Panc1 (cell line): ENCODE measurements at regions not wholly inside any gene's neighbourhood (a gene's known extent, or its start where the extent isn't known, plus 50 kb on each side); places are given as distances from the start of the nearest gene placed in this dataset.

Source experiments
- ATAC-seq: fragments of 200-7000 bp; cut with Tn5 transposase; 2 replicates; pipeline ENCODE4 v1.9.1; 2020; ENCODE audit warnings: mild to moderate bottlenecking, moderate library complexity
- BruUV-seq: library from RNA; stranded (reverse); fragments of 400-500 nt; replicated peaks from 2 replicates; lab custom pipeline; 2021; lab: Mats Ljungman, UMichigan
- CTCF ChIA-PET: fragments of 300-600 bp; sonication (Branson Sonifier 250); formaldehyde crosslinking; loops from one replicate; lab custom pipeline; 2022; ENCODE audit warnings: antibody characterized with exemption; lab: Charles Lee
- POLR2A ChIA-PET: fragments of 300-600 bp; sonication (Branson Sonifier 250); formaldehyde crosslinking; loops from one replicate; lab custom pipeline; 2022; ENCODE audit warnings: antibody characterized with exemption; lab: Charles Lee
- DNase-seq: peaks from one replicate; pipeline ENCODE4 v3.0.0-alpha.2; 2010; ENCODE audit warnings: low read depth, low spot score
- H3K27ac ChIP-seq: 2 replicates; pipeline ENCODE4 v1.5.1; 2011; ENCODE audit warnings: mild to moderate bottlenecking, low read length, inconsistent platforms
- H3K27me3 ChIP-seq: fragments of 200-500 bp; sonication (Bioruptor generic); 2 replicates; pipeline ENCODE4 v1.6.0; 2014; ENCODE audit warnings: low read length, inconsistent platforms; ENCODE audit not compliant: control insufficient read depth, insufficient read depth
- H3K36me3 ChIP-seq: fragments of 200-500 bp; sonication (Bioruptor generic); 2 replicates; pipeline ENCODE4 v1.5.1; 2014; ENCODE audit warnings: inconsistent platforms, mild to moderate bottlenecking, low read length, moderate library complexity; ENCODE audit not compliant: control insufficient read depth, insufficient read depth
- H3K4me1 ChIP-seq: 2 replicates; pipeline ENCODE4 v1.5.1; 2011; ENCODE audit warnings: inconsistent platforms, mild to moderate bottlenecking, low read length, moderate library complexity; ENCODE audit not compliant: control insufficient read depth, insufficient read depth
- H3K4me3 ChIP-seq, 2 experiments: 2 replicates each; pipeline ENCODE4 v1.5.1; 2011 to 2012; ENCODE audit warnings: low read depth in 2 of 2, low read length in 2 of 2, mild to moderate bottlenecking in 2 of 2, inconsistent platforms in 1 of 2, moderate library complexity in 1 of 2
- H3K9me3 ChIP-seq: fragments of 200-500 bp; sonication (Bioruptor generic); 2 replicates; pipeline ENCODE4 v1.5.1; 2014; ENCODE audit warnings: low read depth, mild to moderate bottlenecking, inconsistent platforms, low read length, moderate library complexity; ENCODE audit not compliant: control insufficient read depth, insufficient read depth
- CTCF ChIP-seq: fragments of 450-650 bp; IDR thresholded peaks from 2 replicates; pipeline ENCODE4 v1.5.1; 2017; ENCODE audit warnings: mild to moderate bottlenecking
- POLR2AphosphoS5 ChIP-seq: IDR thresholded peaks from 2 replicates; pipeline ENCODE4 v1.6.1; 2012; ENCODE audit warnings: mild to moderate bottlenecking, low read depth, low read length, moderate library complexity
- REST ChIP-seq, 2 experiments: IDR thresholded peaks; 2 replicates each; pipeline ENCODE4 v1.6.1; 2011 to 2012; ENCODE audit warnings: low read depth in 2 of 2, control low read depth in 1 of 2, low read length in 1 of 2, mild to moderate bottlenecking in 1 of 2, moderate library complexity in 1 of 2; ENCODE audit not compliant: insufficient read depth in 1 of 2
- SIN3A ChIP-seq: IDR thresholded peaks from 2 replicates; pipeline ENCODE4 v1.6.1; 2012; ENCODE audit warnings: low read depth, mild to moderate bottlenecking, low read length, moderate library complexity, borderline replicate concordance; ENCODE audit not compliant: insufficient read depth
- TCF7L2 ChIP-seq: IDR thresholded peaks from 2 replicates; pipeline ENCODE4 v1.6.1; 2011; ENCODE audit warnings: mild to moderate bottlenecking, low read depth, low read length, inconsistent platforms
- in situ Hi-C: cut with HindIII; loops from 2 replicates; pipeline ENCODE4 v1.10.0; 2016; ENCODE audit warnings: low sequenced_read_pairs, low pct_unique_long_range_greater_than_20kb
- intact Hi-C: fragments of 100-400 bp; cut with micrococcal nuclease; formaldehyde crosslinking; loops from one replicate; pipeline ENCODE4 v1.10.0; 2022; ENCODE audit not compliant: unreplicated experiment

GRCh38 chr6:90416322-90416721, 119.7 kb upstream of the BACH2 start:
- Histone ChIP-seq H3K27ac (no peak overlapping the region), H3K9me3 (no peaks in the 10 kb centered on the region), H3K27me3 (no peaks in the 10 kb centered on the region), H3K4me1 (no peaks in the 10 kb centered on the region), H3K4me3 (no peak overlapping the region), H3K36me3 (no peaks in the 10 kb centered on the region)
- DNase-seq = no peak
- ChIA-PET CTCF (no interaction called here), POLR2A (no interaction called here)
- no peak for ATAC-seq
- TF ChIP-seq CTCF (no peak), TCF7L2 (no peak), POLR2AphosphoS5 (no peak), SIN3A (no peak), REST (IDR thresholded peaks at IDR 0.05; ENCODE audit: insufficient read depth in 1 of 2, low read depth in 2 of 2, low read length in 1 of 2) (no peak)
- in situ Hi-C loops (no loop called here), intact Hi-C loops (no loop called here)
- no TSS peak for BruUV-seq

GRCh38 chr6:90415178-90415577, 118.5 kb upstream of the BACH2 start:
- ATAC-seq = no peak
- POLR2A ChIA-PET = no interaction called here
- no peaks in the 10 kb centered on the region for H3K9me3 ChIP-seq
- no peak for DNase-seq
- H3K27ac ChIP-seq = no peak overlapping the region
- no peaks in the 10 kb centered on the region for H3K4me1 ChIP-seq
- BruUV-seq = no TSS peak
- no peak overlapping the region for H3K4me3 ChIP-seq
- intact Hi-C loops = no loop called here
- in situ Hi-C loops = no loop called here
- H3K27me3 ChIP-seq = no peaks in the 10 kb centered on the region
- H3K36me3 ChIP-seq = no peaks in the 10 kb centered on the region
- CTCF ChIA-PET = no interaction called here
- no peak for TF ChIP-seq SIN3A
- no peak for TF ChIP-seq TCF7L2

GRCh38 chr6:90414352-90414751, 117.7 kb upstream of the BACH2 start:
- DNase-seq (no peak), ATAC-seq (no peak)
- in situ Hi-C loops (no loop called here), intact Hi-C loops (no loop called here)
- CTCF ChIA-PET = no interaction called here
- no peaks in the 10 kb centered on the region for H3K36me3 ChIP-seq
- BruUV-seq = no TSS peak
- H3K4me3 ChIP-seq = no peak overlapping the region
- H3K9me3 ChIP-seq = no peaks in the 10 kb centered on the region
- no peaks in the 10 kb centered on the region for H3K4me1 ChIP-seq
- TF ChIP-seq POLR2AphosphoS5 (no peak), REST (IDR thresholded peaks at IDR 0.05; ENCODE audit: insufficient read depth in 1 of 2, low read depth in 2 of 2, low read length in 1 of 2) (no peak), CTCF (no peak)
- POLR2A ChIA-PET = no interaction called here
- no peaks in the 10 kb centered on the region for H3K27me3 ChIP-seq
- no peak overlapping the region for H3K27ac ChIP-seq
